ENCODE measurements at regions not wholly inside any gene's neighbourhood (a gene's known extent, or its start where the extent isn't known, plus 50 kb on each side); places are given as distances from the start of the nearest gene placed in this dataset.

GRCh38 chr14:53331247-53331646 lies 178.1 kb upstream of the DDHD1 start:
- Histone ChIP-seq H3K27me3 (ENCODE audit: insufficient read depth, low read length) (no peaks in the 10 kb centered on the region), H3K9ac (ENCODE audit: low read length) (no peak overlapping the region), H3K27ac (ENCODE audit: low read depth, low read length, poor library complexity, severe bottlenecking) (no peak overlapping the region), H2AFZ (ENCODE audit: low read length) (no peak overlapping the region), H3K36me3 (ENCODE audit: insufficient read depth, low read length) (no peaks in the 10 kb centered on the region), H4K20me1 (ENCODE audit: insufficient read depth, low read length) (no peaks in the 10 kb centered on the region), H3K9me2 (ENCODE audit: low read depth, low read length) (no peaks in the 10 kb centered on the region), H3K4me3 (ENCODE audit: low read depth, low read length, poor library complexity, severe bottlenecking) (no peak overlapping the region), H3K4me2 (ENCODE audit: low read length) (no peak overlapping the region), H3F3A (ENCODE audit: insufficient read depth, low read length) (no peaks in the 10 kb centered on the region), H3K4me1 (ENCODE audit: insufficient read depth, low read length, severe bottlenecking) (no peaks in the 10 kb centered on the region), H3K79me2 (ENCODE audit: insufficient read depth, low read length) (no peaks in the 10 kb centered on the region), H3K9me3 (ENCODE audit: low read length) (no peaks in the 10 kb centered on the region)
- TF ChIP-seq CTCF (IDR thresholded peaks at IDR 0.05; ENCODE audit: low read length), result no peak
- TF ChIP-seq EZH2 (IDR thresholded peaks at IDR 0.05; ENCODE audit: borderline replicate concordance, low read length), result no peak

DNA sequence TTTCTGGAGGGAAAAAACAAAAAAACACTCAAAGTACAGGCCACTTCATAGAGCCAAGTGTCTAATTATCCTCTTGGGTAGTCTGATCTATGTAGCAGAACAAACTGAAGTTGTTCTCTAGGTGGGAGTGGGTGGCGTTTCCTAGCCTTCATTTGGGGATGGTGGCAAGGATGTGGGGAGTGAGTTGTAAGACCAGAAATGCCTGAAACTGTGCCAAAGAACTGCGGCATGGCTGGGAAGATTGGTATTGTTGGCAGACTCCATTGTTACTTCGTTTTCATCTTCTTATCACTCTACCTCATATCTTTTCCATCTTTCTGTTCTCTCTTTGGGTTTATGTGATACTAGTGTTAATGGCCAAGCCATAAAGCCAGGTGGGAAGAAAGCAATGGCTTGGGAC lies 177.3 kb upstream of the DDHD1 start:
- Histone ChIP-seq H3K9ac (ENCODE audit: low read length) (no peak overlapping the region), H3K27me3 (ENCODE audit: insufficient read depth, low read length) (no peaks in the 10 kb centered on the region), H3K4me2 (ENCODE audit: low read length) (no peak overlapping the region), H3K4me1 (ENCODE audit: insufficient read depth, low read length, severe bottlenecking) (no peaks in the 10 kb centered on the region), H3K36me3 (ENCODE audit: insufficient read depth, low read length) (no peaks in the 10 kb centered on the region), H3K4me3 (ENCODE audit: low read depth, low read length, poor library complexity, severe bottlenecking) (no peak overlapping the region), H2AFZ (ENCODE audit: low read length) (no peak overlapping the region), H3K9me3 (ENCODE audit: low read length) (no peaks in the 10 kb centered on the region), H3K27ac (ENCODE audit: low read depth, low read length, poor library complexity, severe bottlenecking) (no peak overlapping the region), H3K9me2 (ENCODE audit: low read depth, low read length) (no peaks in the 10 kb centered on the region), H4K20me1 (ENCODE audit: insufficient read depth, low read length) (no peaks in the 10 kb centered on the region), H3F3A (ENCODE audit: insufficient read depth, low read length) (no peaks in the 10 kb centered on the region), H3K79me2 (ENCODE audit: insufficient read depth, low read length) (no peaks in the 10 kb centered on the region)
- TF ChIP-seq CTCF (IDR thresholded peaks at IDR 0.05; ENCODE audit: low read length) (no peak), EZH2 (IDR thresholded peaks at IDR 0.05; ENCODE audit: borderline replicate concordance, low read length) (no peak)

DNA sequence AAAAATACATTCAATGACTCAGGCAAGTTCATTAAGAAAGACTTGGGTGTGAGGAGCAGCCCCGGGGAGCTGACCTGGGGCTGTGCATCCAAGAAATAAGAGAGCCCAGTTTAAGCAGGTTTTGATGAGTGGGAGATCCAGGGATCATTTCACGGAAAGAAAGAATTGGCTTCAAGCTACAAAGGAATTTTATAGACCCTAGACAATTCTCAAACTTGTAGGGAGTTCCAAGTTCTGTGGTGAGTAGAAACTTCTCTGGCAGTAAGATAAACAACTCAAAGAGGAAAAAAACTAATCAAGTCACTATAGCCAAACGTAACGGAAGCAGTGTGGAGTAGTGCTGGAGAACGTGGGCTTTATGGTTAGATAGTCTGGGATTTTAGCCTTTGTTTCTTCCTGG lies 175.7 kb upstream of the DDHD1 start:
- Histone ChIP-seq H3K27ac (ENCODE audit: low read depth, low read length, poor library complexity, severe bottlenecking) (no peak overlapping the region), H3K79me2 (ENCODE audit: insufficient read depth, low read length) (no peaks in the 10 kb centered on the region), H3K9me3 (ENCODE audit: low read length) (no peaks in the 10 kb centered on the region), H3K27me3 (ENCODE audit: insufficient read depth, low read length) (no peaks in the 10 kb centered on the region), H3K9me2 (ENCODE audit: low read depth, low read length) (no peaks in the 10 kb centered on the region), H3K4me2 (ENCODE audit: low read length) (no peak overlapping the region), H3F3A (ENCODE audit: insufficient read depth, low read length) (no peaks in the 10 kb centered on the region), H4K20me1 (ENCODE audit: insufficient read depth, low read length) (no peaks in the 10 kb centered on the region), H2AFZ (ENCODE audit: low read length) (no peak overlapping the region), H3K9ac (ENCODE audit: low read length) (no peak overlapping the region), H3K36me3 (ENCODE audit: insufficient read depth, low read length) (no peaks in the 10 kb centered on the region), H3K4me3 (ENCODE audit: low read depth, low read length, poor library complexity, severe bottlenecking) (no peak overlapping the region), H3K4me1 (ENCODE audit: insufficient read depth, low read length, severe bottlenecking) (no peaks in the 10 kb centered on the region)
- TF ChIP-seq CTCF (IDR thresholded peaks at IDR 0.05; ENCODE audit: low read length) (no peak), EZH2 (IDR thresholded peaks at IDR 0.05; ENCODE audit: borderline replicate concordance, low read length) (no peak)
